Stimulated activated CD4-positive, alpha-beta T cell treated with anti-CD3 and anti-CD28 coated beads, Interleukin-1b, Interleukin-23, amount 100 ng/mL, for 4 hours (primary cell): ENCODE measurements at regions not wholly inside any gene's neighbourhood (a gene's known extent, or its start where the extent isn't known, plus 50 kb on each side); places are given as distances from the start of the nearest gene placed in this dataset.
"Not testable (repeated sequence)": the region's sequence is repeated elsewhere in the genome, so short reads cannot be mapped to it uniquely, and the experiment has no call there.

Experiments used
- DNase-seq, 2 donors: peaks; one replicate each; pipeline ENCODE4 v3.0.0-alpha.2; 2020; ENCODE audit warnings: low read depth in 2 of 2

GRCh38 chr12:127125607-127126259 is 1141.2 kb upstream of the TMEM132C start:
- peak; percentile 1 to 11 for DNase-seq

DNA sequence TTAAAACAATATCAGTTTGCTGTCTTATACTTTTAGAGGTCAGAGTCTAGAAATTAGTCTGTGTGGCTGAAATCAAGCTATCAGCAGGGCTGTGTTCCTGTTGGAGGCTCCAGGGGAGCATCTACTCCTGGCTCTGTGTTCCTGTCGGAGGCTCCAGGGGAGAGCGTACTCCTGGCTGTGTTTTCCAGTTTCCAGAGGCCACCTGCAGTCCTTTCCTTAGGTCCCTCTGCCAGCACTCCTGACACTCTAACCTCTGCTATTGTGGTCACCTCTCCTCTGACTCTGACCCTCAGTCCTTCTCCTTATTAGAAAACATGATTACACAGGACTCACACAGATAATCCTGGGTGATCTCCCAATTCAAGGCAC is 1140.7 kb upstream of the TMEM132C start:
- DNase-seq: no peak

DNA sequence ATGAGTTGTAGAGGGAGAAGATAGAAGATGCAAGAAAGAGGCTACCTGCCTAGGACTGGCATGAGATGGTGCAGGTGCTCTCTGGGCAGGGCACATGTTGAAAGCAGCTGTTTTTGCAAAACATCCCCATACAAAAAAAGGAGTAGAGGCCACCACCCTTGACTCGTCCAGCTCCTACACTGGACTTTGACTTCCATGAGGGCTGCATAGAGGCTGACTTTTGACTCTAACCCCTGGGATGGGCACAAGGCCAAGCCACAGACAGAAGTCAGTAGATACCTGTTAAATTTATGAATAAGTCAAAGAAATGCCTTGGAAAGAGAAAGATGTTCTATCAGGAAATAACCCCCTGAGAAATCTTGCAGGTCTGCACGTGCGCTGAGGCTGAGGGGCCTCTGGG is 1139.1 kb upstream of the TMEM132C start:
- DNase-seq: no peak

- DNase-seq: no peak
Measured at GRCh38 chr12:127130506-127131124, 1136.4 kb upstream of the TMEM132C start.

DNA sequence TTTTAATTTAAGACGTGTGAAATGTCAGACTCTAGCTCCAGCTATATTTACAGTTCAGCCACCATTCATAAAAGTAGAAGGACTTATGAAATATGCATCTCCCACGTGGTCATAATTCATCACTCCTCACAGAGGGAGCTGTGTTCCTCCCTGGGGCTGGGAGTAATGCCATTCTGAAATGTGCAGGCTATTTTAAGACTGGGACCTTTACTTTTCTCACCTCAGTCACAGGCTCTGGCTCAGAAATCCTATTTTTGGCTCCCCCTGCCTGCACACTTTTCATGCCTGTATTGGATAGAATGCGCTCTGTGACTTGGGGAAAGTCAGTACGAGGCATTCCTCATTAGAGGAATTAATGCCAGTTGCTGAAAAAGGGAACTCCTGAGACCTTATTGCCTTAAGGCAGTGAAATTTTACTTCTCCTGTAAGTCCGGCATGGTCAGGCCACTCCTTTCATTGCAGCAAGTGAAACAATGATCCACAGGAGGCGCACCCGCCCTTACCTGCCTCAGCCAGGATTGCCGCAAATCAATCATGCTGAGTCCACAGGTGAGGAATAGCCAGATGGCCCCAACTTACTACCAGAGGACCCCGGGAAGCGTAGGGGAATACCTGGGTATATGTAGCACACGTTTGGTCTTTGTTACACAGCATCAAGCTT is 1133.2 kb upstream of the TMEM132C start:
- DNase-seq: no peak

GRCh38 chr12:127140864-127141484 is 1126.0 kb upstream of the TMEM132C start:
- DNase-seq: not testable (repeated sequence)

DNA sequence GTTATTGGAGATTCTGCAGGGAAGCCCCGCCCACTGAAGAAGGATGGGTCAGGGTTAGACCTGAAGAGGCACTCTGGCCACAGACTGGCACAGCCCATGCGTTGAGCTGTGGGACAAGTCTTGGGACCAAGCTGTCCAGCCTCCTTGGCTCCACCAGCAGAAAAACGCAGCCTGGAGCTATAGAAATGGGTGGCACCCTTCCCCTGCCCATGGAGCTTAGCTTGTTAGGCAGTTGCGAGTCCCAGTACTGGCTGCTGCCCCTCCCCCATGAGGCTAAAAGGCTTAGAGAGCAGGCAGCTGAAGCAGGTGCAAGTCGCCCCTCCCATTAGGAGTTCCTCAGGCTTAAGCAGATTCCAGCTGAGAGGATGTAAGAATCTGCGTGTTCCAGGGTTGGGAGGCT is 1124.0 kb upstream of the TMEM132C start:
- no peak for DNase-seq

DNA sequence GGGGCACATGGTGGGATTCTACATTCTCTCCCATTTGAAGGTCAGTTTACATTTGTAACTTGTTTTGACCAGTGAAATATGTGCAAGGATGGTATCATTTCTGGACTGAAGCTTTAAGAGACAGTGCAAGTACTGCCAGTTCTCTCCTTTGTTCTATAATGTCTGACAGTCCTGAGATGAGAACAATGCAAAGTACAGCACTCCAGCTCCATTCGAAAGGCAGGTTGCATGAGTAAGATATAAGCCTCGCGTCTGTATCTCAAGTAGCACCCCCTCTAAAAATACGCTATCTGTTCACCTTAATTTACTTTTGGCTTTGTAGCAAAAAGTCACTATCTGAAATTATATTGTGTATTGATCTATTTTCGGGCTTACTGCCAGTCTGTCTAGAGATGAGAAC is 1122.2 kb upstream of the TMEM132C start:
- DNase-seq: no peak

DNA sequence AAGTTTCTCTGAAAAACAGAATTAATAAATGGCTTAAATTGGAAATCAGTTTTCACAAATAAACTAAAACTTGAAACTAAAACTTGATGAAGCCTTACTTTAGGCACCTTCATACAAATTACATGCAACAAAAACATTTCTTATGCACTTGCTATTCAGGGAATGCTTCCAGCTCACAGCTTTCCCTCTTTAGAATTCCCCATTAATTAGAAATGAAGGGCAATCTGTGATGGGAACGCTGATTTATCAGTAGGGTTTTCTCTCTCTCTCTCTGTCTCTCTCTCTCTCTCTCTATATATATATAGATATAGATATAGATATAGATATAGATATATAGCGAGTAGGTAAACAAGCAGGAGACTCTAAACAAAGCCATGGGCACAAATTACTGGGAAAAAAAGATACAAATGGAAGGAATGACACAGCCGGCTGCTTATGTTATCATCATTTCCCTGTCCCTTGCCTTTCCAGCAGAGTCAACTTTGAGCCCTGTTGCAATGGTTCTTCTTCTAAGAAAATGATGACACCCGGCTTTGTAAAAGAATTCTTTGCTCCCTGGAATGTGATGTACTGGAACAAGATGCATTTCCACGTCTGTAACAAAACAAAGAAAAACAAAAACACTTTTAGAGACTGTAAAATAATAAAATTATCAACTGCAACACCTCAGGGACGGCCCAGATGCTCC is 1121.6 kb upstream of the TMEM132C start:
- DNase-seq: no peak

DNA sequence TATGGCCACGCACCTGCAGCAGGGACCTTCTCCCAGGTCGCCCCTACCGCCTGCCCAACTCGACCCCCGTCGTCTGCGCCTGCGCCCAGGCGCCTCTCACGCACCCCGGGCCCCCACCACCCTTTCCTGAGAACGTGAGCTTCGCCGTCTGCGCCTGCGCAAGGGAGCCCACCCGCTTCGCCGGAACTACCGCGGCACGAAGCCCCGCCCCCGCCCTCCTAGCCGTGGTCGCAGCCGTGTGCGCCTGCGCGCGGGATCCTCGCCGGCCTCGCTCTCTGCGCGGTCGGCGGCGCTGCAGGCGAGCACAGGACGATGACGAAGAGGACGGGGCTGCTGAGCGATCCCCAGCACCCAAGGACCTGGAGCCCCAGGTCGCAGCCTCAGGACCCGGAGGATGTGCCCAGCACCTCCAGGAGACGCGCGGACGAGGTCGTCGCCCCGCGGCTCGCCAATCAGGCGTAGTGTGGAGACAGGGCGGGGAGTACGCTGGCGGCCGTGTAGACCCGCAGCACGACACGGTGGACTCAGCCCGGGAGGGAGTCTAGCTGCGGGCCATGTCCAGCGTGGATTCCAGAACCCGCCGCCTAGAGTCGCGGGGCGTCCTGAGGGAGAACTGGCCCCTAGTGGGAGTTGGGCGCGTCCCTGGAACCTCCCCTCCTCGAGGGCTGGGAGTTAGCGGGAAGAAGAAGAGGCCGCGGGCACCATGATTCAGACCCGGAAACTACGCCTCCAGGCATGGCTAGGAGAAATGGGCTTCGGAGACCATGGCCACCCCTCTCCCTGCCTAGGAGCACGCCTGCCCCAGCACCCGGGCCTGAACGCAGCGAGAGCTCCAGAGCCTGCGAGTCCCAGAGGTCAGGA is 1120.8 kb upstream of the TMEM132C start:
- peak; percentile 78 to 79 for DNase-seq

DNA sequence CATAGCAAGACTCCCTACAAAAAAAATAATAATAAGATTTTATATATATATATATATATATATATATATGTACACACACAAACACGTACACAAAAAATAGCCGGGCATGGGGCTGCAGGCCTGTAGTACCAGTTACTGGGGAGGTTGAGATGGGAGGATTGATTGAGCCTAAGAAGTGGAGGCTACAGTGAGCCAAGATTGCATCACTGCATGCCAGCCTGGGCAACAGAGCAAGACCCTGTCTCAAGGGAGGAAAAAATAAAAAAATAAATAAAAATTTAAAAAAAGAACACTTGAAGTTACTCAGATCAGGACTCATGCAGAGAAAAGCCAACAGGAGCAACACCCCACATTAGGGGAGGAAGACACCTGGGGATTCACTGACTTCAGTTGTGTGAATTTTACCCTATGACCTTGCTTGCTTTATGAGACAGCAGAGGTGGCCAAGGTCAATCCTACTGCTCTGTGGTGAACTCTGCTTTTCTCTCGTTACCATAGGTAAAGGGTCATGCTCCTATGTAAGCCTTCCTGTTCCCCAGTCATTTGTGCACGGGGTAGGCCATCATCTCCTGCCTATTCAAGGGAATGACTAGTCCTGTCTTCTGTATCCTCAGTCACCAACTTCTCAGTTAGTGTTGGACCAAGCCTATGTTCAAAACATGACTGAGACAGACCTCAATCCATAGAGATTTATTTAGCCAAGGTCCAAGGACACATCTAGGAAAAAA is 1119.8 kb upstream of the TMEM132C start:
- no peak for DNase-seq

DNA sequence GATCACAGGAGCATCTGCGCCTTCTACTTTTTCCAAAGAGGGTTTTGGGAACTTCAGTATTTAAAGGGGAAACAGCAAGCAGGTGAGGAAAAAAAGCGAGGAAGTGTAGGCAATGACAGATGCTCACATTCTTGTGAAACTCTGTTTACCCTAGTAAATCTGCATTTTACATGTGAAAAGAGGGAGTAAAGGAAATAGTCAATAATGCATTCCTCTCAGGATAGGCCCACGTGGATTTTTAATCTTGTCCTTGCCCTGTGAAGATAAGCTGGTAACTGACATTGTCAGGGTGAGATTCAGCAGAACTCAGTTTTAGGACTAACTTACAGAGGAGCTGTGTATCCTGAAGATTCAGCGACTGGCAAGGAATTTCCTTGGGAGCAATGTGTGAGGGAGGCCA is 1119.2 kb upstream of the TMEM132C start:
- DNase-seq: no peak

DNA sequence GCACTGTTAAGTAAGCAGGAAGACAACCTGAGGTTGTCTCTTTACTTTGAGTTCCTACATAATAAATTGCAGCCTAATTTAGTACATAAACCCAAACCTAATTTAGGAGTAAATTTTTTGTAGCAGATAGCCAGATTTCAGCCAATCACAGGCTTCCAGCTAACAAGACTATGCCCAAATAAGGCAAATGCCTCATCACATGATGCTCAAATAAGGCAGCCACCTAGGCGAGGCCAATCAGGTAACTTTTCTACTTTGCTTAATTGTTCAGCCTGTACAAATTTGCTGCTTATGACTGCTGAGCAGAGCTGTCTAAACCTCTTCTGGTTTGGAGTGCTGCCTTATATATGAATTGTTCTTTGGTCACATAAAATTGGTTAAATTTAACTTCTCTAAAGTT is 1118.7 kb upstream of the TMEM132C start:
- no peak for DNase-seq

DNA sequence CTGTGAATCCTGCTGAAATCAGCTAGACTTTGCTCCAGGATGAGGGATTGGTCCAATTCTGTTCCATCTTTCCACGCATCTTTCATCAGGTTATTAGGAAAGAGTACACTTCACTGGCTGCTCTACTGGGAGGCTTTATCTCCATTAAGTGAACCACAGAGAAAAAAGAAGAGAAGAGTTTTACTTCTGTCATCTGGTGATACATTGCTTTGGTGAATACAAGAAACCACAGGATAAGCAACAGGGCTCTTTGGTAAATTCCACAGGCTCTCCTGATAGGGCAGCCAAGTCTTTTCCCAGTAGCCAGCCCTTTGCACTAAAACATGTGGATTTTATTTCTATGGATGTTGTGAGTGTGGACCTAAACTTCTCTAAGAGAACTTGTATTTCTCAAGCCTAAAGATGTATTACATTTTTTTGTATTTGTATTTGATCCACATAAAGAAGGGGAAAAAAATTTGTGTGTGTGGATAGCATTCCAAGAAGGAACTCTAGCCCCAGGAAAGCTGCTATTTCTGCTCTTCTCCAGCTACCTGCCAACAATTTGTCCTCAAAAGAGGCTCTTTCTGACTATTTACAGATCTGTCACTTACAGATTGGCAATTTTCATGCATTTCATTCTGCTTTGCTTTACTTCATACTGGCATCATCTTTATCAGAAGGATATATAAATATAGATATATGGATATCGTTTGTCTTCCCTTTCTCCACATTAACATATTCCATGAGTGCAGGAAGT is 1117.6 kb upstream of the TMEM132C start:
- no peak for DNase-seq

DNA sequence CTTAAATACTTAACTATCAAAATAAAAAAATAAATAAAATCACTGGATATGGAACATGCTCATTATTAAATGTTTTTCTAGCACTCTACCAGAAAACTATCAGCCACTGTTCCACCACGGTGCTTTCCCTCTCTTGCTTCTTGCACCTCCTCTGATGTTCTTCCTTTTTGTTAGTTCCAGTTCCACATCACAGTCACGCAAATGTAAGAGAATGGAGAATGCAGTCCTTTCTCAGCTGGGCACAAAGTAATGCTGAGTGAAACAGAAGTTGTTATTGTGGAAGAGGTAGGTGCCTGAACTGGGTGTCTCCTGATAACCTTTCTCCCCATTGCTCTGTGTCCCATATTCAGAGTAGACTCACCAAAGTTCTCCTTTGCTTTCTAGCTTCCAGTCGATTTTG is 1116.9 kb upstream of the TMEM132C start:
- no peak for DNase-seq

DNA sequence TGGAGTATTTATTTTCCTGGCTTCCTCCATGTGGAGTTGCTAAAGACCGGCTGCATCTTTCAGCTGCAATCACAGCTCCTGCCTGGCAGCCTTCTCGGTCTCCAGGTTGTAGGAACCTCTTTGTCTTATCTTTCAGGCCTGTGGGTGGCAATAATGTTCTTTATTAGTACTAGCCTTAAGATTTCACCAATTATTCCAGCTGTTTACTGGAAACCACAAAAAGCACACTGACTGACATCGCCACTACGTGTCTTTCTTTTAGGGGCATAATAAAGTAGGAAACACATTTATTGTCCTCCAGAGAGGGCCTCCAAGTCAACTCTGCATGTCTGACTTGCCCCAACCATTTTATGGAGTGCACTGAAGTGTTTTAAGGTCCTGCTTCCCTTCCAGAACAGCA is 1116.5 kb upstream of the TMEM132C start:
- DNase-seq: no peak

DNA sequence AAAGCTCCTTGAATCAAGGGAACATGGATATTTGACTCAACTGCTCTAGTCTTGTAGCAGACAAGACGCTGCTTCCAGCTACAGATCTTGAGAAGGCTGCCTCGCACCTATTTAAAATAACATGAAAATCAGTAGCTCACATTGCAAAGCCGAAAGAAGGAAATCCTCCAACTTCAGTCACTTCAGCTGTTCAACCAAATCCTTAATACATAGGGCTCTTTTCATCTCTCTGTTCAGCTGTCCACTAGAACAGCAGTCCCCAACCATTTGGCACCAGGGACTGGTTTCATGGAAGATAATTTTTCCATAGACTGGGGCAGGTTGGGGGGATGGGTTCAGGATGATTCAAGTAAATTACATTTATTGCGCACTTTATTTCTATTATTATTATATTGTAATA is 1116.0 kb upstream of the TMEM132C start:
- no peak for DNase-seq

DNA sequence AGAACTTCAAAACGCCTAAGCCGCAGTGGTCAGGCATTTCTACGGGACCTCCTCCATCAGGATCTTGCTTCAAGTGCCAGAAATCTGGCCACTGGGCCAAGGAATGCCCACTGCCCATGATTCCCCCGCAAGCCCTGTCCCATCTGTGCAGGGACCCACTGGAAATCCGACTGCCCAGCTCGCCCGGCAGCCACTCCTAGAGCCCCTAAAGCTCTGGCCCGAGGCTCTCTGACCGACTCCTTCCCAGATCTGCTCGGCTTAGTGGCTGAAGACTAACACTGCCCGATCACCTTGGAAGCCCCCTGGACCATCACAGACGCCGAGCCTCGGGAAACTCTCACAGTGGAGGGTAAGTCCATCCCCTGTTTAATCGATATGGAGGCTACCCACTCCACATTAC is 1113.0 kb upstream of the TMEM132C start:
- no peak for DNase-seq

- not testable (repeated sequence) for DNase-seq
Measured at GRCh38 chr12:127154830-127155229, 1112.1 kb upstream of the TMEM132C start.
